Type B pancreatic cell (in vitro differentiated cells): ENCODE measurements at regions not wholly inside any gene's neighbourhood (a gene's known extent, or its start where the extent isn't known, plus 50 kb on each side); places are given as distances from the start of the nearest gene placed in this dataset.
A peak's percentile ranks its signal among the peaks of the same experiment; 100 is the strongest.

ENCODE experiments used
- DNase-seq: peaks from one replicate; pipeline ENCODE4 v3.0.0; 2021; ENCODE audit warnings: mixed read lengths; ENCODE audit not compliant: unreplicated experiment; ENCODE audit errors: extremely low spot score
- H3K27ac Mint-ChIP-seq: 2 replicates; pipeline ENCODE4 v1.8.0; 2021; ENCODE audit warnings: mild to moderate bottlenecking, mixed read lengths
- H3K27me3 Mint-ChIP-seq: 2 replicates; pipeline ENCODE4 v1.8.0; 2021; ENCODE audit warnings: mixed read lengths
- H3K36me3 Mint-ChIP-seq: 2 replicates; pipeline ENCODE4 v1.8.0; 2021; ENCODE audit warnings: mixed read lengths
- H3K4me1 Mint-ChIP-seq: one replicate; pipeline ENCODE4 v1.8.0; 2021; ENCODE audit warnings: mixed read lengths; ENCODE audit not compliant: unreplicated experiment
- H3K4me3 Mint-ChIP-seq: 2 replicates; pipeline ENCODE4 v1.8.0; 2021; ENCODE audit warnings: mild to moderate bottlenecking, mixed read lengths
- H3K9me3 Mint-ChIP-seq: 2 replicates; pipeline ENCODE4 v1.8.0; 2021; ENCODE audit warnings: mixed read lengths
- TF ChIP-seq, protein P1 (sequence below): fragments of 200-600 bp; sonication (generic); conservative IDR thresholded peaks from 2 replicates; pipeline ENCODE4 v1.5.0; 2021; ENCODE audit warnings: antibody characterized with exemption, mild to moderate bottlenecking

DNA sequence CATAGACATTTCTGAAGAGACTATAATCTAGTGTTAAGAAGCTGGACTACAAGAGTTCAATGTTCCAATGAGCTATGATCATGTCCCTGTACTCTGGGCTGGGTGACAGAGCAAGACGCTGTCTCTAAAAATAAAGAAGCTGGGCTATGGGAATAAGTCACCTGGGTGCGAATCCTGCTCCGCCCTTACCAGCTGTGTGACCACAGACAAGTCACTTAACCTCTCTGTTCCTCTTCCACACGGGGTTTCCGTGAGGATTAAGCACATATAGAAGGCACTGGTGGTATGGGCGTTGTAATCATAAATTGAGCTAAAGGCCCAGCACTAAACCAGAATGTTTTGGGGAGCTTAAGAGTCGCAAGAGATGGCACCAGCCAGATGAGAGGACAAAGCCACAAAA, 178.5 kb downstream of the HAUS1 start:
- TF ChIP-seq, protein P1, sequence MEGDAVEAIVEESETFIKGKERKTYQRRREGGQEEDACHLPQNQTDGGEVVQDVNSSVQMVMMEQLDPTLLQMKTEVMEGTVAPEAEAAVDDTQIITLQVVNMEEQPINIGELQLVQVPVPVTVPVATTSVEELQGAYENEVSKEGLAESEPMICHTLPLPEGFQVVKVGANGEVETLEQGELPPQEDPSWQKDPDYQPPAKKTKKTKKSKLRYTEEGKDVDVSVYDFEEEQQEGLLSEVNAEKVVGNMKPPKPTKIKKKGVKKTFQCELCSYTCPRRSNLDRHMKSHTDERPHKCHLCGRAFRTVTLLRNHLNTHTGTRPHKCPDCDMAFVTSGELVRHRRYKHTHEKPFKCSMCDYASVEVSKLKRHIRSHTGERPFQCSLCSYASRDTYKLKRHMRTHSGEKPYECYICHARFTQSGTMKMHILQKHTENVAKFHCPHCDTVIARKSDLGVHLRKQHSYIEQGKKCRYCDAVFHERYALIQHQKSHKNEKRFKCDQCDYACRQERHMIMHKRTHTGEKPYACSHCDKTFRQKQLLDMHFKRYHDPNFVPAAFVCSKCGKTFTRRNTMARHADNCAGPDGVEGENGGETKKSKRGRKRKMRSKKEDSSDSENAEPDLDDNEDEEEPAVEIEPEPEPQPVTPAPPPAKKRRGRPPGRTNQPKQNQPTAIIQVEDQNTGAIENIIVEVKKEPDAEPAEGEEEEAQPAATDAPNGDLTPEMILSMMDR: no peak
- Mint-ChIP-seq H3K4me1 (peaks cover 19% of the 10 kb centered on the region), H3K27me3 (no peaks in the 10 kb centered on the region), H3K36me3 (no peaks in the 10 kb centered on the region), H3K4me3 (no peak overlapping the region), H3K9me3 (no peaks in the 10 kb centered on the region), H3K27ac (no peak overlapping the region)
- no peak for DNase-seq

DNA sequence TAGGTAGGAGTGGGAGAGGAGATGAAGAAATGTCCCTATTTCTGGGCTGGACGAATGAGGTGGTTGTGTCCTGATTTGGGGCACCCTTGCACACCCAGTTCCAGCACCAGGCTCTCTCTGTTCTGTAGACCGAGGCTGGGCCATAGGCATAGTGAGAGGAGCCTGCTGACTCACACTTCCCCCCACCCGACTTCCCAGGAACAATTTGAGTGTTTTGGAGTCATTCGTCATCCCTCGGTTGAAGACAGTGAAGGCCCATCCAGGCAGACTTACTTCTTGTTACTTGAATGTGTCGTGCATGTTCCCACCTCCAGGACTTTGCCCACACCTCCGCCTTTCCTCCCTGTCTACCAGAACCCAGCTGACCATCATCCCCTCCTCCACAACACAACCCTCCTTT, 179.1 kb downstream of the HAUS1 start:
- Mint-ChIP-seq H3K9me3 (no peaks in the 10 kb centered on the region), H3K27ac (no peak overlapping the region), H3K4me3 (no peak overlapping the region), H3K4me1 (peaks cover 19% of the 10 kb centered on the region), H3K36me3 (no peaks in the 10 kb centered on the region), H3K27me3 (no peaks in the 10 kb centered on the region)
- DNase-seq: no peak
- TF ChIP-seq, protein P1: no peak

DNA sequence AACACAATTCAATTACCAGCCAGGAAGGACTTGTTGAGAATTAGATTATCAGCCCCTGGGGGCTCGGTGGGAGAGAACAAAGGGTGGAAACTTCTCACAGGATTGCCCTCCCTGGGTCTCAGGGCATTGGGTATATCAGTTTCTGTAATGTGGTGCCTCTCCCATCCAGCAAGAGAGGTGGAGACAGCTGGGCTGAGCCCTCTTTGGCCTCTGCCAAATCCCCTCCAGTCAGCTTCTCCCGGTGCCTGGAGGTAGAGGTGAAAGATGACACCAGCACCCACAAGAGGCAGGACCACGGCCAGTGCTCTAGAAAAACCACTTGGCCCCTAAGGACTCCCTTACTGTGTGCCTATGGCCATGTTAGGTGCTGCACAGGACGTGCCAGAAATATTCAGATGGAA, 179.7 kb downstream of the HAUS1 start:
- TF ChIP-seq, protein P1: no peak
- Mint-ChIP-seq H3K27me3 (no peaks in the 10 kb centered on the region), H3K27ac (no peak overlapping the region), H3K36me3 (no peaks in the 10 kb centered on the region), H3K4me1 (peaks cover 19% of the 10 kb centered on the region), H3K4me3 (no peak overlapping the region), H3K9me3 (no peaks in the 10 kb centered on the region)
- no peak for DNase-seq

DNA sequence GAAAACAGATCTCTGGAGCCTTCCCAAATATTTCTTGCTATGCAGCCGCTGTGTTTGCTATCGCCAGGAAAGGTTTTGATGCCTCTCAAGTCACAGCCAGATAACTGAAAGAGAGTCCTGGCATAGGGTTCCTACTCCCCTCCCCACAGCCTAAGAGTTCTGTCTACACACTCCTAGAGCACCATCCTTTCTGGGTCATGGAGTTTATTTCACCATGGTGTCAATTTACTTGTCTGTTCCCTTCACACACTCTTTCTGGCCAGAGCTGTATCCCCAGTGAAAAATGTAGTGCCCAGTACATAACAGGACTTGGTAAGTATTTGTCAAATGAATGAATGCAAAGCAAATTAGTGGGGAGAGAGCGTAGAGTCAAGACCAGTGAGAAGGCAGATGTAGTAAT, 185.3 kb downstream of the HAUS1 start:
- H3K4me3 Mint-ChIP-seq: no peak overlapping the region
- no peaks in the 10 kb centered on the region for H3K9me3 Mint-ChIP-seq
- no peak for DNase-seq
- no peaks in the 10 kb centered on the region for H3K27me3 Mint-ChIP-seq
- H3K4me1 Mint-ChIP-seq: peaks cover 11% of the 10 kb centered on the region
- TF ChIP-seq, protein P1: no peak
- no peaks in the 10 kb centered on the region for H3K36me3 Mint-ChIP-seq
- no peak overlapping the region for H3K27ac Mint-ChIP-seq

DNA sequence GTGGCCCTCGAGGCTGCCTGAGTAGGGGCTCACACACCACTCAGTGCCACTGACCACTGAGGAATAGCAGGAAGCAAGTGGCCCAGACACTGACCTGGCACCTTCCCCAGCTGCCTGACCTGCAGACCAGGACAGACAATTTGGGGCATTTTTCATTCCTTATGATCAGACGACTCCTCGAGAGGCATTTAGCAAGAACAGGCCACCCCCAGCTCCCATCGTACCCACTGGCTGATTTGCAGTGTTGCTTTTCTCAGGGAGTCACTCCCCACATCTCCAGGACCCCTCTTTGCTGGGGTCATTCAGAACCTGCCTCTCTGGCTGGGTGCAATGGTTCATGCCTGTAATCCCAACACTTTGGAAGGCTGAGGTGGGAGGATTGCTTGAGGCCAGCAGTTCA, 185.7 kb downstream of the HAUS1 start:
- Mint-ChIP-seq H3K4me1 (peaks cover 11% of the 10 kb centered on the region), H3K4me3 (no peak overlapping the region), H3K9me3 (no peaks in the 10 kb centered on the region), H3K27ac (no peak overlapping the region), H3K27me3 (no peaks in the 10 kb centered on the region), H3K36me3 (no peaks in the 10 kb centered on the region)
- TF ChIP-seq, protein P1: no peak
- DNase-seq: no peak

DNA sequence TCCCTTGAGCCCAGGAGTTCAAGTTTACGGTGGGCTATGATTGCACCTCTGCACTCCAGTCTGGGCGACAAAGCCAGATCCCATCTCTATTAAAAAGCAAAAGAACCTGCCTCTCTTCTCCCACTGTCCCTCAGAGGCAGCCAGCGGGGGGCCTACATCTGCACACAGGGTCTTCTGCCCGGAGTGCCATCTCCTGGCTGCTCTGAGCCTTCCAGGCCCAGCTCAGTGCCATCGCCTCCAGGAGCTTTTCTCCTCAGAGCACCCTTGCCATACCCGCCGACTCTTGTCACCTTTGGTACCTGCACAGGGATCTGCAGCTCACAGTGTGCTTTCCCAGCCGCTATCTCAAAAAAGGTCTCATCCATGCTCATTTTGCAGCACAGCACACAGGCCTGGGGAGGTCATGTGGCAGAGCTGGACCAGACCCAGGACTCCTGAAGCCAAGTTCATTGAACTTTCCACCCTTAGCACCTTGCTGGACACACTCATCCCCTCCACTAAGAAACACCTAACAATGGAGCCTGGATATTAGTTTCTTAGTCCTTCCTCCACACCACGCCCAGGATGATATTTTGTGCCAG, 186.3 kb downstream of the HAUS1 start:
- H3K4me3 Mint-ChIP-seq: no peak overlapping the region
- TF ChIP-seq, protein P1: no peak
- H3K27ac Mint-ChIP-seq: peak overlapping the region; percentile 9
- no peak for DNase-seq
- no peaks in the 10 kb centered on the region for H3K9me3 Mint-ChIP-seq
- peaks cover 17% of the 10 kb centered on the region for H3K4me1 Mint-ChIP-seq
- H3K27me3 Mint-ChIP-seq: no peaks in the 10 kb centered on the region
- no peaks in the 10 kb centered on the region for H3K36me3 Mint-ChIP-seq
